ENCODE measurements at regions not wholly inside any gene's neighbourhood (a gene's known extent, or its start where the extent isn't known, plus 50 kb on each side); places are given as distances from the start of the nearest gene placed in this dataset.

GRCh38 chr1:2919841-2920240 lies 101.4 kb upstream of the ACTRT2 start:
- DNase-seq, result no peak

GRCh38 chr1:2920421-2921015 lies 100.7 kb upstream of the ACTRT2 start:
- no peak for DNase-seq

GRCh38 chr1:2921970-2922686 lies 99.1 kb upstream of the ACTRT2 start:
- no peak for DNase-seq

GRCh38 chr1:2923351-2923750 lies 97.9 kb upstream of the ACTRT2 start:
- no peak for DNase-seq

- no peak for DNase-seq
Observed at GRCh38 chr1:2925291-2925690, 96.0 kb upstream of the ACTRT2 start.

GRCh38 chr1:2925918-2926317 lies 95.3 kb upstream of the ACTRT2 start:
- no peak for DNase-seq

- no peak for DNase-seq
Observed at GRCh38 chr1:2926447-2927055, 94.7 kb upstream of the ACTRT2 start.

- no peak for DNase-seq
Observed at GRCh38 chr1:2927393-2928360, 93.6 kb upstream of the ACTRT2 start.

GRCh38 chr1:2928366-2929325 lies 92.6 kb upstream of the ACTRT2 start:
- no peak for DNase-seq

GRCh38 chr1:2929335-2929734 lies 91.9 kb upstream of the ACTRT2 start:
- no peak for DNase-seq

GRCh38 chr1:2930016-2930815 lies 91.1 kb upstream of the ACTRT2 start:
- no peak for DNase-seq

- no peak for DNase-seq
Observed at GRCh38 chr1:2930913-2931723, 90.1 kb upstream of the ACTRT2 start.

GRCh38 chr1:2931724-2932401 lies 89.4 kb upstream of the ACTRT2 start:
- no peak for DNase-seq

- DNase-seq, result no peak
Observed at GRCh38 chr1:2932671-2933350, 88.5 kb upstream of the ACTRT2 start.

- no peak for DNase-seq
Observed at GRCh38 chr1:2933431-2934155, 87.7 kb upstream of the ACTRT2 start.

GRCh38 chr1:2934156-2934540 lies 87.1 kb upstream of the ACTRT2 start:
- no peak for DNase-seq

- DNase-seq, result no peak
Observed at GRCh38 chr1:2934642-2935081, 86.6 kb upstream of the ACTRT2 start.

GRCh38 chr1:2935184-2935583 lies 86.1 kb upstream of the ACTRT2 start:
- no peak for DNase-seq

All from DMS79 treated with DMSO at 0.1 percent for 48 hours (cell line).